ENCODE measurements at regions not wholly inside any gene's neighbourhood (a gene's known extent, or its start where the extent isn't known, plus 50 kb on each side); places are given as distances from the start of the nearest gene placed in this dataset.

DNA sequence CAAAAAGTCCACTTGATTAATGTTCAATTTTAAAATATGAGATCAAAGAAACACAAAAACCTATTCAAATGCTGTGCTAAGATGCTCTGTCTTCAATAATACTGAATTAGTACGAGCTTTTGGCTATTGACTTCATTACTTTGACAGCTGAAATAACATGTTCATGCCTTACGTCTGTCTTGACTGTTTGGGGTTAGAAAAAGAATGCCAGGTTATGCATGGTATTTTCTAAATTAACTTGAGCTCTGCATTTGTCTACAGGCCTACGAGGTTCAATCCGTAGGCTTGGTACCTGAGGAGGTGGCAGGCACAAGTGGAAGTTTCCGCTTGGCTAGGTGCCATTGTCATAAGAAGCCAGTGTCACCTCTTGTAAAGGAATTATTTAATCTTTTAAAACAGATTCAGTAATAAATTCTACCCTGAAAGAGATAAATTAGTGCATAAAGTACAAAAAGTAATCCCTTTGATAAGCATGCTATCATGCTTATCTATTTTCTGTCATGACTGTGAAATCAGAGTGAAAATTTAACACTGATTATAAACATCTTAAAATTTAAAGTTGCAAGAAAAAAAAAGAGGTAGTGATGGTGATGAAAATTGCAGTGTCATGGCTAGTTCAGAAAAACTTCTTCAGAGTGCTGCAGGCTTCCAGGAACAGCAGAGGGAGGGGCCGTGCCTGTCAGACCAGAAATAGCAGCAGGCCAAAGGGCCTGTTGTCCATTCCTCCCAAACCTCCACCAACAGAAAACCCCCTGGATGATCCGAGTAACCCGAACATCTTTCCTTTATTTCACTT lies 115.7 kb downstream of the ARRDC4 start (continued):
- TF ChIP-seq MEF2D (tag; conservative IDR thresholded peaks at IDR 0.05; ENCODE audit: low read depth) (0 out of 2 replicates have a peak, but pooled peaks have one; percentile 29), DPF2 (IDR thresholded peaks at IDR 0.05) (peak; percentile 70; the same call in 1 of the 2 replicates), GATAD2B (IDR thresholded peaks at IDR 0.05; ENCODE audit: borderline replicate concordance) (peak; percentile 18; the same call in 1 of the 2 replicates), TEAD4 (IDR thresholded peaks at IDR 0.05; ENCODE audit: low read length) (peak; percentile 6; the same call in 1 of the 2 replicates), TEAD4 (CRISPR knock-in tag; IDR thresholded peaks at IDR 0.05; ENCODE audit: borderline replicate concordance) (no peak), LEF1 (IDR thresholded peaks at IDR 0.05) (peak; percentile 43; the same call in 1 of the 2 replicates), ARNT (IDR thresholded peaks at IDR 0.05) (peak in 1 of 2 experiments; percentile 34; a peak in 1 of 4 replicates), ZNF316 (IDR thresholded peaks at IDR 0.05) (peak; percentile 97), GABPA (tag; conservative IDR thresholded peaks at IDR 0.05; ENCODE audit: low read depth) (no peak; the same call in 1 of the 2 replicates), MAFG (tag; conservative IDR thresholded peaks at IDR 0.05) (peak; percentile 98), ZNF764 (CRISPR knock-in tag; IDR thresholded peaks at IDR 0.05; ENCODE audit: low read depth) (no peak), HLTF (IDR thresholded peaks at IDR 0.05) (no peak), MEF2A (IDR thresholded peaks at IDR 0.05; ENCODE audit: control insufficient read depth, low read depth, low read length) (peak; percentile 74; the same call in 1 of the 2 replicates), FOXP1 (CRISPR knock-in tag; IDR thresholded peaks at IDR 0.05) (no peak), ZNF561 (CRISPR knock-in tag; conservative IDR thresholded peaks at IDR 0.05) (no peak), SPI1 (IDR thresholded peaks at IDR 0.05; ENCODE audit: borderline replicate concordance, low read depth, low read length) (peak; percentile 65; the same call in 1 of the 2 replicates), SREBF2 (CRISPR knock-in tag; IDR thresholded peaks at IDR 0.05) (no peak), CBX1 (IDR thresholded peaks at IDR 0.05; ENCODE audit: low read depth) (no peak), NFXL1 (CRISPR knock-in tag; IDR thresholded peaks at IDR 0.05) (no peak), MTA1 (IDR thresholded peaks at IDR 0.05; ENCODE audit: borderline replicate concordance) (no peak), CBFA2T3 (IDR thresholded peaks at IDR 0.05) (peak; percentile 29; the same call in 1 of the 2 replicates), ZNF644 (tag; IDR thresholded peaks at IDR 0.05; ENCODE audit: low read depth) (no peak), FOXK2 (conservative IDR thresholded peaks at IDR 0.05 in 1 of 2, IDR thresholded peaks at IDR 0.05 in 1 of 2; ENCODE audit: low read depth in 2 of 2) (peak; percentile 30 to 42; a peak in 1 of 4 replicates), ZNF766 (CRISPR knock-in tag; conservative IDR thresholded peaks at IDR 0.05) (peak; percentile 54; the same call in 1 of the 2 replicates), POLR2H (tag; IDR thresholded peaks at IDR 0.05; ENCODE audit: low read depth) (no peak), MAFF (IDR thresholded peaks at IDR 0.05; ENCODE audit: low read length) (peak; percentile 94)
- TF ChIP-seq, protein P1, sequence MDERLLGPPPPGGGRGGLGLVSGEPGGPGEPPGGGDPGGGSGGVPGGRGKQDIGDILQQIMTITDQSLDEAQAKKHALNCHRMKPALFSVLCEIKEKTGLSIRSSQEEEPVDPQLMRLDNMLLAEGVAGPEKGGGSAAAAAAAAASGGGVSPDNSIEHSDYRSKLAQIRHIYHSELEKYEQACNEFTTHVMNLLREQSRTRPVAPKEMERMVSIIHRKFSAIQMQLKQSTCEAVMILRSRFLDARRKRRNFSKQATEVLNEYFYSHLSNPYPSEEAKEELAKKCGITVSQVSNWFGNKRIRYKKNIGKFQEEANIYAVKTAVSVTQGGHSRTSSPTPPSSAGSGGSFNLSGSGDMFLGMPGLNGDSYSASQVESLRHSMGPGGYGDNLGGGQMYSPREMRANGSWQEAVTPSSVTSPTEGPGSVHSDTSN (CRISPR knock-in tag; IDR thresholded peaks at IDR 0.05; ENCODE audit: low read depth) = no peak
- TF ChIP-seq, protein P1 (tag; conservative IDR thresholded peaks at IDR 0.05; ENCODE audit: low read depth) = peak; percentile 44; the same call in 1 of the 2 replicates
- TF ChIP-seq, protein P2, sequence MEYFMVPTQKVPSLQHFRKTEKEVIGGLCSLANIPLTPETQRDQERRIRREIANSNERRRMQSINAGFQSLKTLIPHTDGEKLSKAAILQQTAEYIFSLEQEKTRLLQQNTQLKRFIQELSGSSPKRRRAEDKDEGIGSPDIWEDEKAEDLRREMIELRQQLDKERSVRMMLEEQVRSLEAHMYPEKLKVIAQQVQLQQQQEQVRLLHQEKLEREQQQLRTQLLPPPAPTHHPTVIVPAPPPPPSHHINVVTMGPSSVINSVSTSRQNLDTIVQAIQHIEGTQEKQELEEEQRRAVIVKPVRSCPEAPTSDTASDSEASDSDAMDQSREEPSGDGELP (CRISPR knock-in tag; IDR thresholded peaks at IDR 0.05; ENCODE audit: borderline replicate concordance) = no peak
